Testis (tissue), 2 donors: ENCODE measurements at regions not wholly inside any gene's neighbourhood (a gene's known extent, or its start where the extent isn't known, plus 50 kb on each side); places are given as distances from the start of the nearest gene placed in this dataset.

Source experiments
- DNase-seq: peaks from one replicate; pipeline ENCODE4 v3.0.0-alpha.2; 2019
- H3K27ac ChIP-seq, 2 donors: fragments of 200-600 bp; sonication (generic); one replicate each; pipeline ENCODE4 v1.5.1; 2019
- H3K27me3 ChIP-seq: fragments of 200-600 bp; sonication (generic); one replicate; pipeline ENCODE4 v1.5.1; 2019
- H3K36me3 ChIP-seq: fragments of 200-600 bp; sonication (generic); one replicate; pipeline ENCODE4 v1.5.1; 2017; ENCODE audit warnings: low read depth; ENCODE audit errors: missing control alignments
- H3K4me1 ChIP-seq: fragments of 200-600 bp; sonication (generic); one replicate; pipeline ENCODE4 v1.5.1; 2019
- H3K4me3 ChIP-seq, 2 donors: fragments of 200-600 bp; sonication (generic); one replicate each; pipeline ENCODE4 v1.5.1; 2017 to 2019
- H3K9me3 ChIP-seq: fragments of 200-600 bp; sonication (generic); one replicate; pipeline ENCODE4 v1.5.1; 2017
- POLR2A ChIP-seq: fragments of 450-650 bp; IDR thresholded peaks from one replicate; pipeline ENCODE4 v1.6.1; 2017; ENCODE audit warnings: antibody characterized with exemption, mild to moderate bottlenecking, moderate library complexity
- WGBS, 2 donors: methylation state at CpG; one replicate each; pipeline ENCODE4 v1.1.5; 2018; 5-methylcytosine and 5-hydroxymethylcytosine counted together
- intact Hi-C: fragments of 100-400 bp; cut with DNase I; formaldehyde crosslinking; loops from one replicate; pipeline ENCODE4 v1.15.1; 2023; ENCODE audit warnings: low total_unique reads
- TF ChIP-seq, protein P1 (sequence below), 3 experiments: fragments of 450-650 bp in 2 of 3; fragments of 200-600 bp in 1 of 3; sonication (generic) in 1 of 3; IDR thresholded peaks; one replicate each; pipeline ENCODE4 v1.5.1; 2016 to 2019; ENCODE audit warnings: antibody characterized with exemption in 3 of 3, mild to moderate bottlenecking in 2 of 3, moderate library complexity in 1 of 3

DNA sequence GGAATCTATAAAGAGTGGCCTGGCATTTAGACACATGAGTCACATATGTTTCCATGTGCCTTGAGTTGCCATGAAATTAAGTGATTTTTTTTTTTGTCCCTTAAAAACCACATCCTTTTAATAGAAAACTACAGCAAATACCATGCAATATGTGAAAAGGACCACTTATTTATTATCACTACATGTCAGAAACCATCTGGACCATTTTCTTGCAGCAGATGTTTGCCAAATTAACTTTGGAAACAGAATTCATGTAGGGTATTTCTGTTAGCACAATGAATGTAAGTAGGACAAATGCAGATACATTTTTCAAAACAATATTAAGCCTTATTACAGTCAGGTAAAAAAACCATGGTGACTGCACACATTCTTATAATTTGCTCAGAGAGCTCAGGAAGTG lies 230.6 kb downstream of the REEP3 start:
- Histone ChIP-seq H3K4me3 (no peak overlapping the region), H3K27me3 (no peaks in the 10 kb centered on the region), H3K4me1 (no peaks in the 10 kb centered on the region), H3K9me3 (no peaks in the 10 kb centered on the region), H3K36me3 (no peaks in the 10 kb centered on the region), H3K27ac (no peak overlapping the region)
- TF ChIP-seq POLR2A = no peak
- TF ChIP-seq, protein P1, sequence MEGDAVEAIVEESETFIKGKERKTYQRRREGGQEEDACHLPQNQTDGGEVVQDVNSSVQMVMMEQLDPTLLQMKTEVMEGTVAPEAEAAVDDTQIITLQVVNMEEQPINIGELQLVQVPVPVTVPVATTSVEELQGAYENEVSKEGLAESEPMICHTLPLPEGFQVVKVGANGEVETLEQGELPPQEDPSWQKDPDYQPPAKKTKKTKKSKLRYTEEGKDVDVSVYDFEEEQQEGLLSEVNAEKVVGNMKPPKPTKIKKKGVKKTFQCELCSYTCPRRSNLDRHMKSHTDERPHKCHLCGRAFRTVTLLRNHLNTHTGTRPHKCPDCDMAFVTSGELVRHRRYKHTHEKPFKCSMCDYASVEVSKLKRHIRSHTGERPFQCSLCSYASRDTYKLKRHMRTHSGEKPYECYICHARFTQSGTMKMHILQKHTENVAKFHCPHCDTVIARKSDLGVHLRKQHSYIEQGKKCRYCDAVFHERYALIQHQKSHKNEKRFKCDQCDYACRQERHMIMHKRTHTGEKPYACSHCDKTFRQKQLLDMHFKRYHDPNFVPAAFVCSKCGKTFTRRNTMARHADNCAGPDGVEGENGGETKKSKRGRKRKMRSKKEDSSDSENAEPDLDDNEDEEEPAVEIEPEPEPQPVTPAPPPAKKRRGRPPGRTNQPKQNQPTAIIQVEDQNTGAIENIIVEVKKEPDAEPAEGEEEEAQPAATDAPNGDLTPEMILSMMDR (IDR thresholded peaks at IDR 0.05) = no peak
- DNase-seq = no peak
- intact Hi-C loops = no loop called here

DNA sequence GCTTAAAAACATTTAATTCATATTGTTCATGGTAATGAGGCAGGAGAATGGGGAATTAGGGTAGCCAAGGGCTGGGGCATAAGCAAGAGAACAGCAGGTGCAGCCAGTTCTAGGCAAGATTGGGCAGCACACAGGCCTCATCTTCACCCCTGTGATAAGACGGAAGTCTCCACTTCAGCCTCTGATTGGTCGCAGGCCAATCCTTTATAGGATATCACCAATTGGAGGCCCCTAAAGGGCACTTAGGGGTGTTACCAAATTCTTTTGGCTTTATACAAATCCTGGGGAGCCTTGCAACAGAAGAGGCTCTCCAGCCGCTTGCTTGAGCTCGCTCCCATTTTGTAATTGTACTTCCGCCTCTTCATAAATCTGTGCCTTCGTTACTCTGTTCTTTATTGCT lies 231.1 kb downstream of the REEP3 start:
- Histone ChIP-seq H3K9me3 (no peaks in the 10 kb centered on the region), H3K27ac (no peak overlapping the region), H3K4me1 (no peaks in the 10 kb centered on the region), H3K4me3 (no peak overlapping the region), H3K36me3 (no peaks in the 10 kb centered on the region), H3K27me3 (no peaks in the 10 kb centered on the region)
- intact Hi-C loops = no loop called here
- DNase-seq = no peak
- TF ChIP-seq, protein P1 (IDR thresholded peaks at IDR 0.05) = no peak
- no peak for TF ChIP-seq POLR2A
- WGBS, 2 donors = 72 to 89% methylated on average over 6 of the region's 6 CpGs

DNA sequence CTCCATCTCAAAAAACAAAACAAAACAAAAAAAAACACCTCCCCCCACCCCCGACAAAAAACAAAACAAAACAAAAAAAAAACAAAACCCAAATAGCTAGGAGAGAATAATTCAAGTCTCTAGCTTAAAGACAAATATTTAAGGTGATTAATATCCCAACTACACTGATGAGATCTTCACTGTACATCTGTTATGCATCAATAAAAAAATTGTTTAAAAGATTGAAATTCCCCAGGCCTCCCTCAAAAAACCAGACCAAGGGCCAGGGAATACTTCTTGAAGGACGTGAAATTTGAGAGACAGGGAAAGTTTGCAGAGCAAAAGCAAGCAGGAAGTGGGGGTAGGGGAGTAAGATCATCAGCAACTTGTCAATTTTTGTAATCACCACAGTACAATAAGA lies 232.6 kb downstream of the REEP3 start:
- no peaks in the 10 kb centered on the region for H3K9me3 ChIP-seq
- intact Hi-C loops = no loop called here
- H3K36me3 ChIP-seq = no peaks in the 10 kb centered on the region
- H3K27me3 ChIP-seq = no peaks in the 10 kb centered on the region
- no peak for TF ChIP-seq POLR2A
- TF ChIP-seq, protein P1 (IDR thresholded peaks at IDR 0.05) = no peak
- 80 to 87% methylated on average over 2 of the region's 2 CpGs for WGBS, 2 donors
- H3K27ac ChIP-seq = no peak overlapping the region
- no peak overlapping the region for H3K4me3 ChIP-seq
- DNase-seq = no peak
- H3K4me1 ChIP-seq = no peaks in the 10 kb centered on the region

DNA sequence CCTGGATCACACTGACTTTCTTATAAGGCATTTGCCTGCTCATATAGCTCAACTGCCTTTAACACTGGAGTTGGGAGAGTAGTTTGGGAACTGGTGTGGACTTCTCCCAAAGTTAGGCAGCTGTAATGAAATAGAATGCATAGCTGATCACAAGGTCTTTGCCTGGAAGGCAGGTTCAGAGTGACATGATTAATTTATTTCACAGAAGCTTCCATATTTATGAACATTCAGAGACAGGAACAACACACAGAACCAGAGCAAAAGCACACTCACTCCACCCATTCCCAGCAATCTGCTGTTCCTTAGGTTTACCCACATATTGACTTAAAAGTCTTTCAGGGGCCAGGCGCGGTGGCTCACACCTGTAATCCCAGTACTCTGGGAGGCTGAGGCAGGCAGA lies 234.2 kb downstream of the REEP3 start:
- Histone ChIP-seq H3K9me3 (no peaks in the 10 kb centered on the region), H3K36me3 (no peaks in the 10 kb centered on the region), H3K27me3 (no peaks in the 10 kb centered on the region), H3K4me1 (no peaks in the 10 kb centered on the region), H3K4me3 (no peak overlapping the region), H3K27ac (no peak overlapping the region)
- TF ChIP-seq, protein P1 (IDR thresholded peaks at IDR 0.05) = no peak
- 98 to 100% methylated on average over 2 of the region's 2 CpGs for WGBS, 2 donors
- intact Hi-C loops = no loop called here
- no peak for DNase-seq

DNA sequence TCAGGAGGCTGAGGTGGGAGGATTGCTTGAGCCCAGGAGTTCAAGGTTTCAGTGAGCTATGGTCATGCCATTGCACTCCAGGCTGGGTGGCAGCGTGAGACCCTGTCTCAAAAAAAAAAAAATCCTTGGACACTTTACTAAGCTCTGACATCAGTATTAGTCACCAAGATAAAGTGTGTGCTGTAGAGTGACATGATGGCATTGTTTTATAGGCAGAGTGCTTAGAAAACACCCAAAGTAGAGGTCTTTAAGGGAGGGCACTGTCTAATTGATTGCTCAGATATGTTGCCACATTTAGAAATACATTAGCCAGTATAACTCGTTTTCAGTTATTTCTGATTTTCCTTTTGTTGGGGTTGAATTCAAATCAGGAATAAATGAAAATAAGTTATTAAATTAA lies 235.9 kb downstream of the REEP3 start:
- TF ChIP-seq, protein P1 (IDR thresholded peaks at IDR 0.05) = no peak
- no peak for TF ChIP-seq POLR2A
- DNase-seq = no peak
- H3K4me3 ChIP-seq = no peak overlapping the region
- no peak overlapping the region for H3K27ac ChIP-seq
- WGBS, 2 donors = 82 to 83% methylated on average over 2 of the region's 2 CpGs
- no peaks in the 10 kb centered on the region for H3K4me1 ChIP-seq
- H3K36me3 ChIP-seq = no peaks in the 10 kb centered on the region
- no peaks in the 10 kb centered on the region for H3K27me3 ChIP-seq
- intact Hi-C loops = no loop called here
- H3K9me3 ChIP-seq = no peaks in the 10 kb centered on the region
